22Rv1 (cell line): ENCODE measurements at regions not wholly inside any gene's neighbourhood (a gene's known extent, or its start where the extent isn't known, plus 50 kb on each side); places are given as distances from the start of the nearest gene placed in this dataset.

ENCODE experiments used
- H3K27ac ChIP-seq: fragments of 450-650 bp; 2 replicates; pipeline ENCODE4 v1.5.1; 2017
- CTCF ChIP-seq: fragments of 450-650 bp; IDR thresholded peaks from 2 replicates; pipeline ENCODE4 v1.5.1; 2017; ENCODE audit warnings: mild to moderate bottlenecking
- ZFX ChIP-seq: fragments of 450-650 bp; IDR thresholded peaks from 2 replicates; pipeline ENCODE4 v1.6.1; 2017; ENCODE audit warnings: antibody characterized with exemption, borderline replicate concordance

DNA sequence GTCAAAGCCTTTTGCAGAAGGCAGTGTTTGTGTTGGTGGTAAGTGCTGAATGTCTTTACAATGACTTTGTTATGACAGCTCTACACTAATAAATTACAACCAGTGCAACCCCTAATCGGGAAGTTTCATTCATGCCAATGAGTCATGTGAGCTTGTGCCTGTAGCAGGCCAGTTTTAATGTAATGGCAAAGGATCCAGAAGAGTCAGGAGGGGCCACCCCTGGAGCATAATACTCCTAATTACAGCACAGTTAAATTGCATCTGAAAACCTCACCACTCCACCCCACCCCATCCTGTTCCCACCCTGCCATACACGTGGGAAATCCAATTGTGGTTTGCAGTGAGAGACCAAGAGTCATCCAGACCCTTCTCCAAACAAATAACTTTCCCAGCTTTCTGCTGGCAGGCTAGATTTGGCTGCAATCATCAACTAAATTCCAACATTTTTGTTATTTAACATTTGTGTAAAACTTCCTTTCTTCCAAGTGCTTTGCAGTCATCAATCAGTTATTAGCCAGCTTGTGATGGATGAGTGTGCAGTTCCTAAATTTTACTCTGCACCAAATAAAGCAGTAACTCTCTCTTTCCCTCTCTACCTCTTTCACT is 277.3 kb upstream of the FAT3 start:
- no peak overlapping the region for H3K27ac ChIP-seq
- TF ChIP-seq CTCF: no peak
- TF ChIP-seq ZFX: no peak

DNA sequence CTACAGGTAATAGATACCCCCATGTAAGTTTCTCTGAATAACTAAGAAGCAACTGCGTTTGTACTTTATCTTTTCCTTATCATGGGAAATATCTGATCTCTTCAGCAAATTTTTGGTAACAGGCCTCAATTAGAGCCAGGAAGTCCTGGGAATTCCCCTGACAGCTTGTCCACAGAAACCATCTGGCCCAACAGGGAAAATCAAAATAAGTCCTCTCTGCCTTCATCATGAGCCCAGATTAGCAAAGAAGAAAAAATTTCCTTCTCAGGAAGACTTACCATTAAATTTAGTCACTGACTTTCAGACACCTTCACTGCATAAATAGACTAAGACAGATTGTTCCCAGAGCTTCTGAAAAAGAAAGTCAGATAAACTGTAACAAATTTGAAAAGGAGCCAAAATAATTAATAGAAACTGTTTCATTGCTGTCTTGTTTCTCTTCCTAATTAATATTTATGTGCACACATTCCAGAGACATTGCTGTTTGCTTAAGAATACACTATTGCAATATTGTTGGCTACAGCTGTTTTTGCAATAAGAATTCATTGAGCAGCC is 278.1 kb upstream of the FAT3 start:
- no peak overlapping the region for H3K27ac ChIP-seq

DNA sequence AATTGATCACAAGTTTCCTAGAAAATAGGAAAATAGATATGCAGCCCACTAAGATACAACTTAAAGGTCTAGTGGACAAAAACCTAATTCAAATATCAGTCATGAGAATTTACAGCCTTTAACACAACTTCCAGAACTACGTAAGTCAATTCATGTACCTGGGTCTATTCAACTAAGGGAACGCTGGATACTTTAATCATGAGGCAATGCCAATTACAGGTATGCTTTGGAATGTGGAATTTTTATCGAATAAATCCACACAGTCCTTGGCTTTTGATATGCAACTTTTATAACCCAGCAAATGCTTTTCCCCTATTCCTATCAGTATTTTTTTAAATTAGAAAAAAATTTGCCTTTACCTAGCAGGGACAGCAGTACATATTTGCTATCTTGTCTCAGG is 289.5 kb upstream of the FAT3 start:
- no peak overlapping the region for H3K27ac ChIP-seq
- TF ChIP-seq CTCF (no peak), ZFX (no peak)

More for the DNA sequence above, 278.1 kb upstream of the FAT3 start:
- TF ChIP-seq ZFX: no peak
- TF ChIP-seq CTCF: no peak

DNA sequence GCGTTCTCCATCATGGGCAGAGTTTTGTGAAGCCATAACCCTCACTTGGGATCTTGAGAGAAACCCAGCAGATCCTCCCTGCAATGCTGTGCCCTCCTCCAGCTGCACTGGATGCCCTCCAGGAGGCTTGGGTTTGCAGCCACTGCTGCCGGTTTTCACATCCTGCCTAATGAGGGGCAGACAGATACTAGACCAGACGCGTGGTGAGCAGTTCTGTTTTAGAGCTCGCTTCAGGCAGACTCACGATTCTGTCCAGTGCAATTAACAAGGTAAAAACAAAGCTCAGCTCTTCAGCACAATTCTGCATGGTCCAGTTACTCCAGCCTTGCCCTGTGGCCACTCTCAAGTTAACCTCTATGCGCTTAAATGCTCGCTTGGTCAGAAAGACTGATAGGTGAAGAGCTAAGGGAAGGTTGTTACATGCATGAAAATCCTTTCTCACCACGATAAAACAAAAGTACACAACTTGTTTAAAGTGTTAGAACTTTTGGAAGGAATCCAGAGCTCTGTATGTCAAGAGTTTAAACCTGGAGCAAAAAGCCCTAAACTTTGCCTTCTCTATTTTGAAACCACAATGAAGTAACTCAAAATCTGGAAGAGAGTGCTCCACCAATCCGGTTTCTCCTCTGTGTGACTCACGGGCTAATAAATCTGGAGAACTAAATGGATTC is 292.3 kb upstream of the FAT3 start:
- TF ChIP-seq ZFX: no peak
- TF ChIP-seq CTCF: no peak
- H3K27ac ChIP-seq: no peak overlapping the region

- H3K27ac ChIP-seq: no peak overlapping the region
- no peak for TF ChIP-seq ZFX
- TF ChIP-seq CTCF: no peak
Measured at GRCh38 chr11:91927448-91927847, 297.2 kb upstream of the FAT3 start.

GRCh38 chr11:91926965-91927364 is 297.7 kb upstream of the FAT3 start:
- no peak for TF ChIP-seq CTCF
- no peak for TF ChIP-seq ZFX
- no peak overlapping the region for H3K27ac ChIP-seq

GRCh38 chr11:91922846-91923245 is 301.8 kb upstream of the FAT3 start:
- TF ChIP-seq ZFX (no peak), CTCF (no peak)
- no peak overlapping the region for H3K27ac ChIP-seq
